Spleen (tissue), 11 donors: ENCODE measurements at regions not wholly inside any gene's neighbourhood (a gene's known extent, or its start where the extent isn't known, plus 50 kb on each side); places are given as distances from the start of the nearest gene placed in this dataset.

Experiments
- DNase-seq: peaks from one replicate; pipeline ENCODE4 v3.0.0-alpha.2; 2020
- H3K27ac ChIP-seq, 8 donors: fragments of 200-600 bp; sonication (generic) in 7 of 8; 1 replicate in 4 of 8; 2 replicates in 4 of 8; pipeline versions ENCODE4 v1.5.0 to v1.8.0; 2016 to 2021; ENCODE audit warnings: inconsistent platforms in 4 of 8, mild to moderate bottlenecking in 4 of 8, moderate library complexity in 1 of 8
- H3K27me3 ChIP-seq, 7 donors: fragments of 200-600 bp; sonication (generic) in 6 of 7; replicated peaks in 1 of 7; 1 replicate in 4 of 7; 2 replicates in 3 of 7; pipeline versions ENCODE4 v1.5.0 to v1.8.0; 2016 to 2021; ENCODE audit warnings: inconsistent platforms in 3 of 7, mild to moderate bottlenecking in 1 of 7
- H3K36me3 ChIP-seq, 6 donors: fragments of 200-600 bp; sonication (generic) in 5 of 6; 1 replicate in 4 of 6; 2 replicates in 2 of 6; pipeline versions ENCODE4 v1.5.0 to v1.8.0; 2016 to 2021; ENCODE audit warnings: inconsistent platforms in 2 of 6
- H3K4me1 ChIP-seq, 6 donors: fragments of 200-600 bp; sonication (generic) in 5 of 6; 1 replicate in 3 of 6; 2 replicates in 3 of 6; pipeline versions ENCODE4 v1.5.0 to v1.8.0; 2016 to 2021; ENCODE audit warnings: inconsistent platforms in 3 of 6
- H3K4me3 ChIP-seq, 8 donors: fragments of 200-600 bp; sonication (generic) in 7 of 8; 1 replicate in 4 of 8; 2 replicates in 4 of 8; pipeline versions ENCODE4 v1.5.0 to v1.8.0; 2016 to 2021; ENCODE audit warnings: inconsistent platforms in 4 of 8, mild to moderate bottlenecking in 4 of 8, moderate library complexity in 2 of 8
- H3K9me3 ChIP-seq, 8 donors: fragments of 200-600 bp; sonication (generic) in 7 of 8; 1 replicate in 4 of 8; 2 replicates in 4 of 8; pipeline versions ENCODE4 v1.5.0 to v1.8.0; 2016 to 2021; ENCODE audit warnings: inconsistent platforms in 4 of 8
- POLR2A ChIP-seq, 3 donors: fragments of 450-650 bp; IDR thresholded peaks; one replicate each; pipeline ENCODE4 v1.5.1; 2017; ENCODE audit warnings: antibody characterized with exemption in 3 of 3, mild to moderate bottlenecking in 1 of 3
- POLR2AphosphoS5 ChIP-seq, 3 donors: sonication (generic); formaldehyde crosslinking; IDR thresholded peaks; one replicate each; pipeline ENCODE4 v1.5.1; 2017; ENCODE audit warnings: antibody characterized with exemption in 3 of 3
- WGBS, 5 donors: extraction: QIAGEN DNeasy Blood & Tissue Kit in 3 of 5; methylation state at CpG; one replicate each; pipeline versions ENCODE4 v1.1.5 to v1.1.7; 2013 to 2018; 5-methylcytosine and 5-hydroxymethylcytosine counted together
- intact Hi-C: fragments of 100-400 bp; cut with DNase I; formaldehyde crosslinking; loops from one replicate; pipeline ENCODE4 v1.15.0; 2023; ENCODE audit warnings: low total_unique reads
- TF ChIP-seq, protein P1 (sequence below), 11 experiments: fragments of 200-600 bp in 7 of 11; fragments of 450-650 bp in 4 of 11; sonication (generic) in 4 of 11; IDR thresholded peaks in 8 of 11; conservative IDR thresholded peaks in 3 of 11; 1 replicate in 7 of 11; 2 replicates in 4 of 11; pipeline versions ENCODE4 v1.4.0 to v1.8.0; 2016 to 2021; ENCODE audit warnings: antibody characterized with exemption in 11 of 11, inconsistent platforms in 4 of 11, mild to moderate bottlenecking in 1 of 11
- donor health status: healthy with polysubstance abuse.
- donor health status: DM: no; HTN: no; CAD: no; lungs with moderate emphysema.
- donor health status: DM: no; HTN: no; CAD: no.
- donor health status: Bipolar disorder and iron deficiency.
- donor health status: healthy.
- donor health status: DM: no; HTN: no; CAD: no.
- donor health status: DM: yes; HTN: yes; CAD: no.

DNA sequence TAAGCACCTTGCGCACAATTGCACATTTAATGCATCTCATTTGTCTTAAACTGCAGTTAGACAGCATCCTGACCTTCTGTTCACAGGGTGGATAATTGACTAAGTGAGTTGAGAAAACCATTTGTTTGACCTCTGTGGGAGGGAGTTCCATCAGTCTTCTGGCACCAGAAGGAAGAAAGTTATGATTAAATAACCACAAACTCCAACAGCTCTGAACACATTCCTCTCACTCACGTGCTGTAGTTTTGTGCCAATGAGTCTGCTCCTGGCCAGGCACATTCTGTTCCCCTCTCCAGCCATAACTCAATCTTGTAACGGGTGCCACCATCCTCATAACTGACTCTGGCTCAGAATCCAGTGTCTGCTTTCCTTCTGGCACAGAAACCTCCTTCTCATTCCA, 817.2 kb downstream of the SLITRK1 start:
- H3K9me3 ChIP-seq, result no peaks in the 10 kb centered on the region
- H3K27ac ChIP-seq, result no peak overlapping the region
- no peaks in the 10 kb centered on the region for H3K36me3 ChIP-seq
- no peaks in the 10 kb centered on the region for H3K4me1 ChIP-seq
- no peak for TF ChIP-seq POLR2AphosphoS5 (IDR thresholded peaks at IDR 0.05)
- TF ChIP-seq, protein P1, sequence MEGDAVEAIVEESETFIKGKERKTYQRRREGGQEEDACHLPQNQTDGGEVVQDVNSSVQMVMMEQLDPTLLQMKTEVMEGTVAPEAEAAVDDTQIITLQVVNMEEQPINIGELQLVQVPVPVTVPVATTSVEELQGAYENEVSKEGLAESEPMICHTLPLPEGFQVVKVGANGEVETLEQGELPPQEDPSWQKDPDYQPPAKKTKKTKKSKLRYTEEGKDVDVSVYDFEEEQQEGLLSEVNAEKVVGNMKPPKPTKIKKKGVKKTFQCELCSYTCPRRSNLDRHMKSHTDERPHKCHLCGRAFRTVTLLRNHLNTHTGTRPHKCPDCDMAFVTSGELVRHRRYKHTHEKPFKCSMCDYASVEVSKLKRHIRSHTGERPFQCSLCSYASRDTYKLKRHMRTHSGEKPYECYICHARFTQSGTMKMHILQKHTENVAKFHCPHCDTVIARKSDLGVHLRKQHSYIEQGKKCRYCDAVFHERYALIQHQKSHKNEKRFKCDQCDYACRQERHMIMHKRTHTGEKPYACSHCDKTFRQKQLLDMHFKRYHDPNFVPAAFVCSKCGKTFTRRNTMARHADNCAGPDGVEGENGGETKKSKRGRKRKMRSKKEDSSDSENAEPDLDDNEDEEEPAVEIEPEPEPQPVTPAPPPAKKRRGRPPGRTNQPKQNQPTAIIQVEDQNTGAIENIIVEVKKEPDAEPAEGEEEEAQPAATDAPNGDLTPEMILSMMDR (IDR thresholded peaks at IDR 0.05 in 8 of 11, conservative IDR thresholded peaks at IDR 0.05 in 3 of 11), result no peak
- no peak for TF ChIP-seq POLR2A (IDR thresholded peaks at IDR 0.05)
- no peaks in the 10 kb centered on the region for H3K27me3 ChIP-seq
- H3K4me3 ChIP-seq, result no peak overlapping the region
- WGBS, 5 donors, result 42 to 61% (median 52%) methylated on average over 3 of the region's 3 CpGs
- intact Hi-C loops, result no loop called here
- no peak for DNase-seq

DNA sequence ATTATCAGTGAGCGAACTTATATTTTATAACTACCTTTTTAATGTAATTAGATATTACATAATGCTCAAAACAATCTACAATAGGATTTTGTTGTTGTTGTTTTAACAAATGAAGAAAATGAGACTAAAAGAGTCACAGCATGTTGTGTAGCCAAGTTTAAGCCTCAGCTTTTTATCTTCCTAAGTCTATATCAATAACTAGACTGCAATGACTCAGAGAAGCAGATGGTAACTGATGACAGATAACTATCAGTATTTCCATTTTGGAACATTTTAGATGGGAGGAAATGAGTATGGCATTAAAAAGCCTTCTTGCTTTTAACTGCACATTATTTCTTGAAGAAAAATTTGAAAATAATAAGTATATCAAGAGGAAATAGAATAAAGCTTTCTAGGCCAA, 825.2 kb downstream of the SLITRK1 start:
- Histone ChIP-seq H3K36me3 (no peaks in the 10 kb centered on the region), H3K4me1 (no peaks in the 10 kb centered on the region), H3K9me3 (no peaks in the 10 kb centered on the region), H3K27ac (no peak overlapping the region), H3K27me3 (no peaks in the 10 kb centered on the region), H3K4me3 (no peak overlapping the region)
- TF ChIP-seq, protein P1 (IDR thresholded peaks at IDR 0.05 in 8 of 11, conservative IDR thresholded peaks at IDR 0.05 in 3 of 11), result no peak
- TF ChIP-seq POLR2AphosphoS5 (IDR thresholded peaks at IDR 0.05) (no peak), POLR2A (IDR thresholded peaks at IDR 0.05) (no peak)
- no peak for DNase-seq
- intact Hi-C loops, result no loop called here
- WGBS, 5 donors, result 90 to 98% (median 90%) methylated on average over 1 of the region's 1 CpG

DNA sequence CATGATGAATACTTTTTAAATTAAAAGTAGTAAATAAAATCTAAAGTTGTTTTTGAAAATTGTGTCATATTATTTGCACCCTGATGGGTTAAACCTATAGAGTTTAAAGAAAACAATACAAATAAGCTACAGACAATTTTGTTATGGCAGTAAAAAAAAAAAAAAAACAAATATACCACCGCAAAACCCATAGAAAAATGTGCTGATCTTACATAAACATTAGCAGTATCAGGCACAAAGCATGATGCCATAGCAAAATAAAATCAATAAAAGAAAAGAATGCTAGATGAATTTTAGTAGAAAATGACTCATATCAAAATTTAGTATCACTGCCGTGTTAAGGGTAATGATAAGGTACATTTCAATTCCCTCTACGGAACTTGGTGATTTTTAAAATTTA, 826.0 kb downstream of the SLITRK1 start:
- Histone ChIP-seq H3K36me3 (no peaks in the 10 kb centered on the region), H3K4me3 (no peak overlapping the region), H3K9me3 (no peaks in the 10 kb centered on the region), H3K27me3 (no peaks in the 10 kb centered on the region), H3K4me1 (no peaks in the 10 kb centered on the region), H3K27ac (no peak overlapping the region)
- WGBS, 5 donors, result 89 to 95% (median 92%) methylated on average over 3 of the region's 3 CpGs
- intact Hi-C loops, result no loop called here
- no peak for DNase-seq
- no peak for TF ChIP-seq POLR2A (IDR thresholded peaks at IDR 0.05)
- TF ChIP-seq POLR2AphosphoS5 (IDR thresholded peaks at IDR 0.05), result no peak
- TF ChIP-seq, protein P1 (IDR thresholded peaks at IDR 0.05 in 8 of 11, conservative IDR thresholded peaks at IDR 0.05 in 3 of 11), result no peak

DNA sequence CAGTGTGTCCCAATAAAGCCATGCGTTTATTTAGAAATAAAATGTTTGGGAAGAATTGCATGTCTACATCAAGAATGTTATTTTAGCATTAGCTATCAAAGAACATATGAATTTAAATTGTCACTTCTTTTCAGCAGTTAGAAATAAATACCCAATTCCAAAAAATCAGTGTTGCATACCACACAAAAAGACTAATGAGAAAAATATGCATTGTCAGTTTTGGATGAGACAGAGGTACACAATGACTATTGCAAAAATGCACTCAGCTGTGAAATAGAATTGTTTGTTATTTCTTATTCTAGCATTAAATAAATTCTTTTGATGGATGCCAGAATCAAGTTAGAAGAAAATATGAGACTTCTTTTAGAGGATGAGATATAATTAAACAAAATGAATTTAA, 833.9 kb downstream of the SLITRK1 start:
- Histone ChIP-seq H3K4me3 (no peak overlapping the region), H3K27me3 (no peaks in the 10 kb centered on the region), H3K4me1 (no peaks in the 10 kb centered on the region), H3K36me3 (no peaks in the 10 kb centered on the region), H3K9me3 (peaks cover 0 to 19% (median 0%) of the 10 kb centered on the region in 8 donors), H3K27ac (no peak overlapping the region)
- intact Hi-C loops, result no loop called here
- whole genome bisulfite sequencing, 5 donors, result 84 to 96% (median 86%) methylated on average over 1 of the region's 1 CpG
- TF ChIP-seq POLR2AphosphoS5 (IDR thresholded peaks at IDR 0.05) (no peak), POLR2A (IDR thresholded peaks at IDR 0.05) (no peak)
- TF ChIP-seq, protein P1 (IDR thresholded peaks at IDR 0.05 in 8 of 11, conservative IDR thresholded peaks at IDR 0.05 in 3 of 11), result no peak
- no peak for DNase-seq
